Calu3 (cell line): ENCODE measurements at regions not wholly inside any gene's neighbourhood (a gene's known extent, or its start where the extent isn't known, plus 50 kb on each side); places are given as distances from the start of the nearest gene placed in this dataset.

Experiments
- BruUV-seq: library from RNA; stranded (reverse); fragments of 400-500 nt; replicated peaks from 2 replicates; lab custom pipeline; 2021; lab: Mats Ljungman, UMichigan
- CTCF ChIA-PET: fragments of 300-600 bp; sonication (Branson Sonifier 250); formaldehyde crosslinking; loops from one replicate; lab custom pipeline; 2022; ENCODE audit warnings: antibody characterized with exemption; lab: Charles Lee
- DNase-seq: peaks from one replicate; pipeline ENCODE4 v3.0.0; 2022
- H3K27ac Mint-ChIP-seq: one replicate; pipeline ENCODE4 v1.8.0; 2022; ENCODE audit warnings: mixed read lengths; ENCODE audit not compliant: unreplicated experiment
- H3K27me3 Mint-ChIP-seq: one replicate; pipeline ENCODE4 v1.8.0; 2022; ENCODE audit warnings: mixed read lengths; ENCODE audit not compliant: unreplicated experiment
- H3K36me3 Mint-ChIP-seq: one replicate; pipeline ENCODE4 v1.8.0; 2022; ENCODE audit warnings: mild to moderate bottlenecking, moderate library complexity, mixed read lengths; ENCODE audit not compliant: insufficient read depth, unreplicated experiment
- H3K4me1 Mint-ChIP-seq: one replicate; pipeline ENCODE4 v1.8.0; 2022; ENCODE audit warnings: mild to moderate bottlenecking, low read depth, mixed read lengths; ENCODE audit not compliant: unreplicated experiment
- H3K4me3 Mint-ChIP-seq: one replicate; pipeline ENCODE4 v1.8.0; 2022; ENCODE audit warnings: mild to moderate bottlenecking, low read depth, moderate library complexity, mixed read lengths; ENCODE audit not compliant: unreplicated experiment
- H3K9me3 Mint-ChIP-seq: one replicate; pipeline ENCODE4 v1.8.0; 2022; ENCODE audit warnings: low read depth, mixed read lengths; ENCODE audit not compliant: unreplicated experiment
- CTCF ChIP-seq: fragments of 200-600 bp; IDR thresholded peaks from one replicate; pipeline ENCODE4 v1.8.0; 2022; ENCODE audit warnings: antibody characterized with exemption; ENCODE audit not compliant: unreplicated experiment
- intact Hi-C: fragments of 100-400 bp; cut with micrococcal nuclease; formaldehyde crosslinking; loops from one replicate; pipeline ENCODE4 v1.10.0; 2022; ENCODE audit not compliant: unreplicated experiment

DNA sequence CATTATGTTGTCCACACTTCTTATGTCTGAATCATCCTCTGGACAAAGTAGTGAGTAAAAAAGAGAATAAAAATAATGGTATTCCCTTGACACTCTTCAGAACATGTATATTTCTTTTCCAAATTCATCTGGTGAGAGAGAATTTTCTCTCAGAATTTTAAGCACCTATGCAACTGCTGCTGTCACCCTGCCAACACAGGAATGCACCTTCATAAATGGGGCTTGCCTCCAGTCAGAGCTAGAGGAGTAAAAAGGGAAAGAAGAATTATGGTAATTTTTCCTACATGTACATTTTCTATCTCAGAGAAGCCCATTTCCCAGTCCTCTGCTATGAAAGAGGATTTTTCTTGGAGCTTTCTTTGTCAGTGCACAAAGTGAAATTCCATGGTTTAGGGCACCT is 92.2 kb upstream of the ALCAM start:
- CTCF ChIA-PET, result no interaction called here
- Mint-ChIP-seq H3K9me3 (no peaks in the 10 kb centered on the region), H3K4me3 (no peak overlapping the region)

GRCh38 chr3:105274958-105275357 is 91.8 kb upstream of the ALCAM start:
- Mint-ChIP-seq H3K27me3 (no peaks in the 10 kb centered on the region), H3K4me3 (no peak overlapping the region), H3K27ac (no peak overlapping the region), H3K36me3 (no peaks in the 10 kb centered on the region), H3K9me3 (no peaks in the 10 kb centered on the region), H3K4me1 (no peaks in the 10 kb centered on the region)
- no TSS peak for BruUV-seq
- TF ChIP-seq CTCF, result no peak
- CTCF ChIA-PET, result no interaction called here
- DNase-seq, result no peak
- intact Hi-C loops, result no loop called here

More for the DNA sequence above, 92.2 kb upstream of the ALCAM start:
- Mint-ChIP-seq H3K4me1 (no peaks in the 10 kb centered on the region), H3K27me3 (no peaks in the 10 kb centered on the region), H3K36me3 (no peaks in the 10 kb centered on the region), H3K27ac (no peak overlapping the region)
- DNase-seq, result no peak
- TF ChIP-seq CTCF, result no peak
- intact Hi-C loops, result no loop called here
- no TSS peak for BruUV-seq

GRCh38 chr3:105277656-105278055 is 89.1 kb upstream of the ALCAM start:
- DNase-seq, result no peak
- intact Hi-C loops, result no loop called here
- Mint-ChIP-seq H3K27ac (no peak overlapping the region), H3K4me3 (no peak overlapping the region), H3K36me3 (no peaks in the 10 kb centered on the region), H3K9me3 (no peaks in the 10 kb centered on the region), H3K27me3 (no peaks in the 10 kb centered on the region), H3K4me1 (no peaks in the 10 kb centered on the region)
- no TSS peak for BruUV-seq
- TF ChIP-seq CTCF, result no peak
- CTCF ChIA-PET, result no interaction called here

GRCh38 chr3:105278688-105279087 is 88.0 kb upstream of the ALCAM start:
- BruUV-seq, result no TSS peak
- intact Hi-C loops, result no loop called here
- no peaks in the 10 kb centered on the region for H3K9me3 Mint-ChIP-seq
- no peak overlapping the region for H3K4me3 Mint-ChIP-seq
- H3K36me3 Mint-ChIP-seq, result no peaks in the 10 kb centered on the region
- DNase-seq, result no peak
- CTCF ChIA-PET, result no interaction called here
- H3K27me3 Mint-ChIP-seq, result no peaks in the 10 kb centered on the region
- no peak for TF ChIP-seq CTCF
- no peak overlapping the region for H3K27ac Mint-ChIP-seq
- H3K4me1 Mint-ChIP-seq, result no peaks in the 10 kb centered on the region
